ENCODE measurements at regions not wholly inside any gene's neighbourhood (a gene's known extent, or its start where the extent isn't known, plus 50 kb on each side); places are given as distances from the start of the nearest gene placed in this dataset.
A peak's percentile ranks its signal among the peaks of the same experiment; 100 is the strongest.
"Not testable (repeated sequence)": the region's sequence is repeated elsewhere in the genome, so short reads cannot be mapped to it uniquely, and the experiment has no call there.

GRCh38 chr15:21261965-21262850 lies 178.1 kb downstream of the POTEB3 start:
- peak; percentile 63 for DNase-seq

GRCh38 chr15:21261396-21261964 lies 178.8 kb downstream of the POTEB3 start:
- DNase-seq = peak; percentile 65

DNA sequence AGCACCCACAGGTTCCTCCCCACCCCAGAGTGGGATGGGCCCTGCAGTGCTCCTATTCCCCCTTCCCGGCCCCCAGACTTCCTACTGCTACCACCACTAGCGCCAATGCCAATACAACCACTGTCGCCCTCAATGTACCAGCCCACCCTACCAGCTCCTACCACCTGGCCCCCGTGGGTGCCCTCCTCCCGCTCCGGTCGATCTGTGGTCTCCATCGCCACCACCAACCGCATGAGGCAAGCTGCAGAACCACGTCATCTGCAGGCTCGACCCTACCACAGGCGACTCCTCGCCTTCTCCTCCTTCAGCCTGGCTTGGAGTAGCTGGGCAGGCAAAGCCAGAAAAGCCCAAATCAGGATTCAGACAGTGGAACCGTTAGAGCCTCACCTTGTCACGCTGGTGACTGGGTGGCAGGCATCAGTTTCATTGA lies 179.3 kb downstream of the POTEB3 start:
- peak; percentile 63 for DNase-seq

GRCh38 chr15:21258635-21259034 lies 181.7 kb downstream of the POTEB3 start:
- DNase-seq = peak; percentile 46

DNA sequence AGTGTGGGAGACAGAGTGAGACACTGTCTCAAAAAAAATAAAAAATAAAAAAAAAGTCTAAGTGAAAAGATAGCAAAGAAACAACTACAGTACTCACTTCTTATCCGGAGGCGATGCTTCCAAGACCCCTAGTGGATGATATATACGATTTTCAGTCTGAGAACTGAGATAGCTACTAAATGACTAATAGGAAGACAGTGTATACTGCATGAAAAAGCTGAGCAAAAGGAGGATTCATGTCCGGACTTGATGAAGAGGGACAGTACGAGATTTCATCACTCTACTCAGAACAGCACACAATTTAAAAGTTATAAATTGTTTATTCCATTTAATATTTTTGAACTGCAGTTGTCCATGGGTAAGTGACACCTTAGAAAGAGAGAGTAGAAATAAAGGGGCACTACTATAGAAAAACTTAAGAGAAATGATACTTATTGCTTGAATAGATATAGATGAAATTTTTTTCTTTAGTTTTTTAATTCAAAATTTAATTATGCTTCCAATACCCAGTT lies 190.7 kb downstream of the POTEB3 start:
- DNase-seq = not testable (repeated sequence)

Data from activated effector memory CD4-positive, alpha-beta T cell treated with anti-CD3 and anti-CD28 coated beads, Interleukin-2, amount 50 U/mL, for 16 hours (primary cell).